NCI-H1417 (cell line): ENCODE measurements at regions not wholly inside any gene's neighbourhood (a gene's known extent, or its start where the extent isn't known, plus 50 kb on each side); places are given as distances from the start of the nearest gene placed in this dataset.
"Not testable (repeated sequence)": the region's sequence is repeated elsewhere in the genome, so short reads cannot be mapped to it uniquely, and the experiment has no call there.

Source experiments
- DNase-seq, 3 experiments: peaks; one replicate each; lab custom pipeline; 2025; lab: John Stamatoyannopoulos, UW

DNA sequence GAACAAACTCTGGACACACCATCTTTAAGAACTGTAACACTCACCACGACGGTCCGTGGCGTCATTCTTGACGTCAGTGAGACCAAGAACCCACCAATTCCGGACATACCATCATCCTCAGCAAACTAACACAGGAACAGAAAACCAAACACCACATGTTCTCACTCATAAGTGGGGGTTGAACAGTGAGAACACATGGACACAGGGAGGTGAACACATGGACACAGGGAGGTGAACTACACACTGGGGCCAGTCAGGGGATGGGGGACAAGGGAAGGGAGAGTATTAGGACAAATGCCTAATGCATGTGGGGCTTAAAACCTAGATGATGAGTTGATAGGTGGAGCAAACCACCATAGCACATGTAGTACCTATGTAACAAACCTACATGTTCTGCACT, 952.1 kb upstream of the PRR20A start:
- DNase-seq: not testable (repeated sequence)

DNA sequence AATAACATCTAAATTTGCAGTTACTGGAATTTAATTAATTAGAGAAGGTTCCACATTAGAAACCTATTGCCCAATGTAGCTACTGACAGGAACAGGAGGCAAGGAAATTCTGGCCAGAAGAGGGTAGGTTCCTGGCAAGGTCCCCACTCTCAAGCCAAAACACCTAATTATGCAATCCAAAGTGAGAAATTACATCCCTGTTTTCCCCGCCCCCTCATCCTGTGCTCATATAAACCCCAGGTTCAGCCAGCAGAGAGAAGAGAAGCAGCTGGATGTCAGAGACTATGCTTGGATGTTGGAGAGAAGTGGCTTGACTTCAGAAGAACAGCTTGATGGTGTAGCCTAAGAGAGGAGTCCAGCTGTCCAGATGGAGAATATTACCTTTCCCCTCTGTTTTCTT, 951.3 kb upstream of the PRR20A start:
- DNase-seq: peak in 1 of 3 experiments; percentile 30

GRCh38 chr13:56189978-56190377, 950.7 kb upstream of the PRR20A start:
- no peak for DNase-seq

- DNase-seq: peak in 1 of 3 experiments; percentile 16
These were observed 942.4 kb upstream of the PRR20A start for GRCh38 chr13:56198350-56198749.

DNA sequence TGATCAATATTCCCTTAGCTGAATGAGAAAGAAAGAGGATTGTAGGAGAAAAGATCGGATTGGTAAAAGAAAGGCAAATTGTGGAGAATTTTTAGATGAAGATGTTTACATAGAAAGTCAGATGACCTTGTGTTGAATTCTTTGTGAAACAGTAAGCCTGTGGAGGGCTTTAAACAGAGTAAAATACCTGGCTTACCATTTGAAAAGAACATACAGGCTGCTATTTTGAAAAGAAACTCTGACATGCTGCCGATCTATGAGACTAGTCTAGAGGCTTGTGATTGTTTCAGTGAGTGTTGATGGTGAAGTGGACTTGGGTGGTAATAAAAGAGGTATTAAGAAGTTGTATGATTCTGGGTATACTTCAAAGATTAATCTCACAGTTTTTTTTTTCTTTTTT, 938.9 kb upstream of the PRR20A start:
- no peak for DNase-seq

DNA sequence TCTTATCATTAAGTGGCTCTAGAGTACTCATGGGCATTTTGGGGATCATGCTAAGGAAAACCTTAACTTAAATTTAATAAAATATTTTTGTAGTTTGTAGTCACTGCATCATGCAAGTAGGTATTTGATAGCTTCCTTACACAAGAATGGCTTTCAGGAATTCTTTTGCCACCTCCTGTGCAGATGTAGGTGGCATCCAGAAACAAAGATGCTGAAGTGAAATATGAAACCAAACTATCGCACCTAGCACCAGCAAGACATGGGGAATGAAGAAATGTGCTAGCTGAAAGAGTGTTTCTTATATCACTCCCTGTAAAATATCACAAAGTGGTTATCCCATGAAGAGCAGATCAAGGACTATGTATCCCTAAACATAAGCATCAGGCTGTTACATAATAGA, 924.5 kb upstream of the PRR20A start:
- DNase-seq: no peak

DNA sequence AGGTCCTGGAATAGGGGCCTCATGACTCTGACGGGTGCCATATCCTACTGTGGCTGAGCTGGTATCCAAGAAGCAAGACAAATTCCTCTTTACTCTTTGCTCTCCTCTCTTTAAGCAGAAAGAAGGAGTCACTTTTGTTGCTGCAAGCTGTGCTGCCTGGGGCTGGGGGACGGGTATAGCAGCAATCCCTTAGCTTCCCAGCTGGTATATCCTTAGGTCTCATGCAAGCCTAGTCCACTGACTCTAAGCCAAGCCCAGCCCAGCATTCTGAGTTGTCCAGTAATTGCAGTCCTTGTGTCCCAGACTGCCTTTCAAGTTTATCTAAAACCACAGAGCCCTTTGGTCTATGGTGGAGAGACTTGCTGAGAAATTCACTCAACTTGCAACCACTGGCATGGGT, 893.0 kb upstream of the PRR20A start:
- no peak for DNase-seq

DNA sequence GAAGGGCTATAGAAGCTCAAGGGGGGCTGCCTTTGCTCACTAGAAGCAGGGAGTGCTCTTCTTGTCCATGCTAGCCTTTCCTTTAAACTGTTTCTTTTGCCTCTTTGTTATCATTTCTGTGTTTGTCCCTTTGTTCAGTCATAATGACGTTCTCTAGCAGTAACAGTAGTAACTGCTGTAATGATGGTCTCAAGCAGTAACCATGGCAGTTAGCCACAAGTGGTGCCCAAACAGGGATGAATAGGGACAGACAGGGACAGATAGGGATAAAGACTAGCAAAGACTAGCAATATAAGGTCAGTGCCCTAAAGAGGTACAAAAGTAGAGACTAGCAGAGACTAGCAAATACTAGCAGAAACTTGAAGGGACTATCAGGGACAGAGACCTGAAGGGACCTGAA, 869.0 kb upstream of the PRR20A start:
- peak in 1 of 3 experiments; percentile 36 for DNase-seq

DNA sequence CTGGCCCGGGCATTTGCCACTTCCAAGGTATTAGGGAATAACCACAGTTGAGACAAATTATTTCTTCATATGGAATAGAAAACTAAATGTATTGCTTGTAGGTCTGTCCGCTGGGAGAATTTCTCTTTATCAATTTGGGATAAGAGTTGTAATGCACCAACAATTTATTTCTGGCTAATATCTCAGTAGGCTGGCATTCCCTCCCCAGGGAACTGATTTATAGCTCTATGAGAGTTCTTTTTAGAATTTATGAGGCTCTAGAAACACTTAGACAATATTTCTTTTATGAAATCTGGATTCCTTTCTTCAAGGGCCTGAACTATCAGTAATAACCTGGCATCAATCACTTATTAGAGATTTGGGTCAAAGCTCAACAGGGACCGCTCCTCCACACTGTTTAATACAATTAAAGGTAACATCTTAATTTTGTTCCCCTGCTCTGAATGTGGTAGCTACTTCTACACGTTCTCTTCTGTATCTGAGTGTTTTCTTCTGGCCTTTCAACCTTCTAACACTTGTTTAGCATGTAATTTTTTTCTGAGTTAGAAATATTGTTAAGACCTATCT, 857.4 kb upstream of the PRR20A start:
- DNase-seq: no peak

GRCh38 chr13:56299650-56300049, 841.1 kb upstream of the PRR20A start:
- DNase-seq: peak in 1 of 3 experiments; percentile 48

GRCh38 chr13:56314765-56315164, 826.0 kb upstream of the PRR20A start:
- DNase-seq: peak in 1 of 3 experiments; percentile 56

DNA sequence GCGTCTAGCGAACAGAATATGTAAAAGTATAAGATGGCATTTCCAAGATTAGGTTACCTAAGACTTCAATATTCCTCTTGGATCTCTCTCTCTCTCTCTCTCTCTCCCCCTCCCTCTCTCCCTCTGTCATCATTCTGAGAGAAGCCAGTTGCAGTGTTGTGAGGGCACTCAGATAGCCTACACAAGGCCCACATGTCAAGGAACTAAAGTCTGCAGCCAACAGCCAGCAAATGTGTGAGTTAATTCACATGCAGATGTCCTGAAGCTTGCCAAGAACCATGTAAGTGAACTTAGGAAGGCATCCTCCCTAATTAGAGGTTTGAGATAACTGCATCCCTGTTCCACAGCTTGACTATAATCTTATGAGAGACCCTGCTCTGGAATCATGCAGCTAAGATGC, 822.9 kb upstream of the PRR20A start:
- peak in 1 of 3 experiments; percentile 17 for DNase-seq

GRCh38 chr13:56332671-56333070, 808.0 kb upstream of the PRR20A start:
- no peak for DNase-seq

- DNase-seq: no peak
These were observed 804.9 kb upstream of the PRR20A start for GRCh38 chr13:56335775-56336174.

- DNase-seq: no peak
These were observed 802.3 kb upstream of the PRR20A start for GRCh38 chr13:56338421-56338820.

GRCh38 chr13:56347014-56347413, 793.7 kb upstream of the PRR20A start:
- DNase-seq: peak in 1 of 3 experiments; percentile 20

- no peak for DNase-seq
These were observed 790.9 kb upstream of the PRR20A start for GRCh38 chr13:56349866-56350265.

- peak in 2 of 3 experiments; percentile 28 to 66 for DNase-seq
These were observed 789.7 kb upstream of the PRR20A start for GRCh38 chr13:56351041-56351440.

GRCh38 chr13:56352361-56352760, 788.4 kb upstream of the PRR20A start:
- no peak for DNase-seq

DNA sequence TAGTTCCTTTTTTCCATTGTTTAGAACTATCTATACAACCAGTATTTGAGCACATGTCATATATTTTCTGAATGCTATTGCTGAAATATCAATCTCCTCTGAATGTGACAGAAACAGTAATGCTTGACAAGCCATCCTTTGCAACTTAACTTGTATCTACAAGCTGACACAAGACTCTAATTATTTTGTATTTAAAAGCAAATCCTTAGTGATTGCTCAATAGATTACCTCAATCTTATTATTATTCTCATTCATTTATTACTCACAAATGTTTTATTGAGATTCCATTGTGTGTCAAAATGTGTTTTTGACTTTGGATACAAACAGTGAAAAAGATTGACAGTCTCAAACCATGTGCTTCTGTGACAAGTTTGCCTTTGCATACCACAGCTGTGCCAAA, 787.8 kb upstream of the PRR20A start:
- no peak for DNase-seq

GRCh38 chr13:56356690-56357089, 784.0 kb upstream of the PRR20A start:
- no peak for DNase-seq

DNA sequence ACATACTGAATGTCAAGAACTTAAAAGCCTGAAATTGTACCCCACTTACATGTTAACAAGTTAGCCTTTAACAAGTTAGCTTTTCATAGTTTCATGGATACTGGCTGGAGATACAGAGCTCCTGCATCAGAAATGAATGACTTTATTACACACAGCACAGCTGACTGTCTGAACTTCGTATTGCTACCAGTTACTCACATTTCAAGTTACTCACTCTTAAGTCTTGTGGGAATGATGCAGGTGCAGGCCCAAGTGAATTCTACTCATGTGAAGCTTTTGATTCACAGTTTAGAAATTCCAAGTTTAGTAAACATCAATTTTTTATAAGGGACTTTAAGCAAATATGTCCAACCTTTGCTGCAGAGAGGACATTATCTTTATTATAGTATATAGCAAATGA, 762.2 kb upstream of the PRR20A start:
- no peak for DNase-seq

- no peak for DNase-seq
These were observed 747.2 kb upstream of the PRR20A start for GRCh38 chr13:56393549-56393948.

DNA sequence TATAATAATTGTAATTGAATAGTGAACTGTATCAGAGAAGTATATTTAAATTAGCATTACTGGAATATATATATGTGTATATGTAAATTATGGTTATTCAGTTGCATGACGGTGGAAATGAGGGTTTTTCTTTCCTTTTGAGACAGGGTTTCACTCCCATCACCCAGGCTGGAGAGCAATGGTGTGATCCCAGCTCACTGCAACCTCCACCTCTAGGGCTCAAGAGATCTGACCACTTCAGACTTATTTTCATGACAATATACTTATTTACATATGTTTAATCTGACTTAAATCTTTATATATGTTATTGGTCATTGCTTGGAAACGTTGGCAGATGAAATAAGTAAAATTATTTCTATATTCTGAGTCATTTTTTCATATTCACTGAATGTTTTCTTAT, 744.4 kb upstream of the PRR20A start:
- DNase-seq: no peak

DNA sequence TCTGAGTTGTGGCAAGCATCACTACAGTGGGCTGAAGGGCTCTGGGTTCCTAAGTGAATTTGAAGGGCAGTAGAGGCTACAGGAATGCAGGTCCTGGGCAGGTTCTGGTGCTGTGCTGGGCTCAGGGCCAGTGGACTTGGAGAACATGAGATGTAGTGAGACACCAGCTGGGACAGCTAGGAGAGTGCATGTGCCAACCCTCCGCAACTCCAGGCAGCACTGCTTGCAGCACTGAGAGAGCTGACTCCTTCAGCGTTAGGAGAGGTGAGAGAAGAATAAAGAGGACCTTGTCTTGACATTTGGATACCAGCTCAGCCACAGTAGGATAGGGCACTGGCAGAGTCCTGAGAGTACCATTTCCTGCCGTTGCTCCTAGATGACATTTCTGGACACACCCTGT, 739.9 kb upstream of the PRR20A start:
- no peak for DNase-seq
